Gastroesophageal sphincter (tissue), 4 donors: ENCODE measurements at regions not wholly inside any gene's neighbourhood (a gene's known extent, or its start where the extent isn't known, plus 50 kb on each side); places are given as distances from the start of the nearest gene placed in this dataset.

Source experiments
- ATAC-seq: fragments of 150-250 bp; one replicate; pipeline ENCODE4 v1.9.1; 2016; ENCODE audit warnings: mild to moderate bottlenecking, moderate library complexity
- H3K27ac ChIP-seq, 4 donors: fragments of 200-600 bp; sonication (generic) in 3 of 4; 1 replicate in 3 of 4; 2 replicates in 1 of 4; pipeline ENCODE4 v1.5.1; 2016 to 2019
- H3K27me3 ChIP-seq: fragments of 200-600 bp; sonication (generic); one replicate; pipeline ENCODE4 v1.5.1; 2019
- H3K36me3 ChIP-seq, 2 donors: fragments of 200-600 bp; sonication (generic); one replicate each; pipeline ENCODE4 v1.5.1; 2019; ENCODE audit warnings: control low read depth in 1 of 2
- H3K4me1 ChIP-seq, 3 donors: fragments of 200-600 bp; sonication (generic); 1 replicate in 2 of 3; 2 replicates in 1 of 3; pipeline ENCODE4 v1.5.1; 2016 to 2019; ENCODE audit warnings: control low read depth in 2 of 3
- H3K4me3 ChIP-seq, 2 donors: fragments of 200-600 bp; sonication (generic); one replicate each; pipeline ENCODE4 v1.5.1; 2019; ENCODE audit warnings: mild to moderate bottlenecking in 1 of 2, moderate library complexity in 1 of 2
- H3K9me3 ChIP-seq, 3 donors: fragments of 200-600 bp; sonication (generic); one replicate each; pipeline ENCODE4 v1.5.1; 2017 to 2019; ENCODE audit warnings: control low read depth in 2 of 3
- EP300 ChIP-seq: sonication (generic); formaldehyde crosslinking; IDR thresholded peaks from one replicate; pipeline ENCODE4 v1.6.1; 2017; ENCODE audit warnings: antibody characterized with exemption, mild to moderate bottlenecking
- POLR2A ChIP-seq, 2 donors: fragments of 450-650 bp; IDR thresholded peaks; one replicate each; pipeline ENCODE4 v1.6.1; 2017; ENCODE audit warnings: antibody characterized with exemption in 2 of 2, mild to moderate bottlenecking in 2 of 2, moderate library complexity in 1 of 2
- POLR2AphosphoS5 ChIP-seq: sonication (generic); formaldehyde crosslinking; IDR thresholded peaks from one replicate; pipeline ENCODE4 v1.6.1; 2017; ENCODE audit warnings: antibody characterized with exemption
- WGBS, 2 donors: methylation state at CpG; one replicate each; pipeline ENCODE4 v1.1.5; 2018; ENCODE audit warnings: low coverage in 1 of 2; 5-methylcytosine and 5-hydroxymethylcytosine counted together
- TF ChIP-seq, protein P1 (sequence below), 4 experiments: fragments of 200-600 bp in 2 of 4; fragments of 450-650 bp in 2 of 4; sonication (generic) in 1 of 4; IDR thresholded peaks; one replicate each; pipeline ENCODE4 v1.5.1; 2017 to 2019; ENCODE audit warnings: antibody characterized with exemption in 4 of 4, mild to moderate bottlenecking in 2 of 4, moderate library complexity in 2 of 4

GRCh38 chr13:87358319-87358718 is 312.9 kb upstream of the SLITRK5 start:
- TF ChIP-seq POLR2AphosphoS5, result no peak
- TF ChIP-seq, protein P1, sequence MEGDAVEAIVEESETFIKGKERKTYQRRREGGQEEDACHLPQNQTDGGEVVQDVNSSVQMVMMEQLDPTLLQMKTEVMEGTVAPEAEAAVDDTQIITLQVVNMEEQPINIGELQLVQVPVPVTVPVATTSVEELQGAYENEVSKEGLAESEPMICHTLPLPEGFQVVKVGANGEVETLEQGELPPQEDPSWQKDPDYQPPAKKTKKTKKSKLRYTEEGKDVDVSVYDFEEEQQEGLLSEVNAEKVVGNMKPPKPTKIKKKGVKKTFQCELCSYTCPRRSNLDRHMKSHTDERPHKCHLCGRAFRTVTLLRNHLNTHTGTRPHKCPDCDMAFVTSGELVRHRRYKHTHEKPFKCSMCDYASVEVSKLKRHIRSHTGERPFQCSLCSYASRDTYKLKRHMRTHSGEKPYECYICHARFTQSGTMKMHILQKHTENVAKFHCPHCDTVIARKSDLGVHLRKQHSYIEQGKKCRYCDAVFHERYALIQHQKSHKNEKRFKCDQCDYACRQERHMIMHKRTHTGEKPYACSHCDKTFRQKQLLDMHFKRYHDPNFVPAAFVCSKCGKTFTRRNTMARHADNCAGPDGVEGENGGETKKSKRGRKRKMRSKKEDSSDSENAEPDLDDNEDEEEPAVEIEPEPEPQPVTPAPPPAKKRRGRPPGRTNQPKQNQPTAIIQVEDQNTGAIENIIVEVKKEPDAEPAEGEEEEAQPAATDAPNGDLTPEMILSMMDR (IDR thresholded peaks at IDR 0.05), result no peak
- TF ChIP-seq POLR2A (IDR thresholded peaks at IDR 0.05), result no peak
- no peak for TF ChIP-seq EP300
- no peaks in the 10 kb centered on the region for H3K4me1 ChIP-seq
- ATAC-seq, result no peak
- no peak overlapping the region for H3K4me3 ChIP-seq
- no peak overlapping the region for H3K27ac ChIP-seq
- no peaks in the 10 kb centered on the region for H3K36me3 ChIP-seq
- H3K27me3 ChIP-seq, result no peaks in the 10 kb centered on the region
- H3K9me3 ChIP-seq, result peaks cover 0 to 7% (median 0%) of the 10 kb centered on the region in 3 donors

GRCh38 chr13:87361216-87361615 is 310.0 kb upstream of the SLITRK5 start:
- no peak for ATAC-seq
- Histone ChIP-seq H3K4me3 (no peak overlapping the region), H3K27me3 (no peaks in the 10 kb centered on the region), H3K9me3 (no peaks in the 10 kb centered on the region), H3K27ac (no peak overlapping the region), H3K4me1 (no peaks in the 10 kb centered on the region), H3K36me3 (no peaks in the 10 kb centered on the region)
- TF ChIP-seq POLR2A (IDR thresholded peaks at IDR 0.05) (no peak), POLR2AphosphoS5 (no peak), EP300 (no peak)
- TF ChIP-seq, protein P1 (IDR thresholded peaks at IDR 0.05), result no peak
- WGBS, 2 donors, result 86 to 95% methylated on average over 1 of the region's 1 CpG

GRCh38 chr13:87368639-87369038 is 302.5 kb upstream of the SLITRK5 start:
- Histone ChIP-seq H3K36me3 (no peaks in the 10 kb centered on the region), H3K27ac (no peak overlapping the region), H3K27me3 (no peaks in the 10 kb centered on the region), H3K9me3 (peaks cover 0 to 17% (median 0%) of the 10 kb centered on the region in 3 donors), H3K4me3 (no peak overlapping the region), H3K4me1 (no peaks in the 10 kb centered on the region)
- WGBS, 2 donors, result 96 to 100% methylated on average over 2 of the region's 2 CpGs
- TF ChIP-seq POLR2A (IDR thresholded peaks at IDR 0.05) (no peak), EP300 (no peak), POLR2AphosphoS5 (no peak)
- TF ChIP-seq, protein P1 (IDR thresholded peaks at IDR 0.05), result no peak
- ATAC-seq, result no peak

- H3K4me1 ChIP-seq, result no peaks in the 10 kb centered on the region
- no peaks in the 10 kb centered on the region for H3K9me3 ChIP-seq
- no peaks in the 10 kb centered on the region for H3K36me3 ChIP-seq
- WGBS, 2 donors, result 80 to 100% methylated on average over 1 of the region's 1 CpG
- no peaks in the 10 kb centered on the region for H3K27me3 ChIP-seq
- TF ChIP-seq POLR2AphosphoS5, result no peak
- TF ChIP-seq POLR2A (IDR thresholded peaks at IDR 0.05), result no peak
- TF ChIP-seq EP300, result no peak
- TF ChIP-seq, protein P1 (IDR thresholded peaks at IDR 0.05), result no peak
- H3K4me3 ChIP-seq, result no peak overlapping the region
- no peak overlapping the region for H3K27ac ChIP-seq
- no peak for ATAC-seq
Measured at GRCh38 chr13:87376081-87376480, 295.1 kb upstream of the SLITRK5 start.

- no peak overlapping the region for H3K4me3 ChIP-seq
- TF ChIP-seq POLR2AphosphoS5 (no peak), POLR2A (IDR thresholded peaks at IDR 0.05) (no peak), EP300 (no peak)
- TF ChIP-seq, protein P1 (IDR thresholded peaks at IDR 0.05), result no peak
- no peak overlapping the region for H3K27ac ChIP-seq
- 92 to 100% methylated on average over 2 to 3 of the region's 3 CpGs for WGBS, 2 donors
- no peaks in the 10 kb centered on the region for H3K27me3 ChIP-seq
- no peak for ATAC-seq
- H3K4me1 ChIP-seq, result no peaks in the 10 kb centered on the region
- no peaks in the 10 kb centered on the region for H3K9me3 ChIP-seq
- no peaks in the 10 kb centered on the region for H3K36me3 ChIP-seq
Measured at GRCh38 chr13:87384099-87384498, 287.1 kb upstream of the SLITRK5 start.
